ES-I3 (cell line): ENCODE measurements at regions not wholly inside any gene's neighbourhood (a gene's known extent, or its start where the extent isn't known, plus 50 kb on each side); places are given as distances from the start of the nearest gene placed in this dataset.

ENCODE experiments used
- H3K36me3 ChIP-seq: 2 replicates; pipeline ENCODE4 v1.6.1; 2013; ENCODE audit warnings: mild to moderate bottlenecking, low read length, control low read depth, moderate library complexity; ENCODE audit not compliant: insufficient read depth
- H3K4me1 ChIP-seq: 2 replicates; pipeline ENCODE4 v1.6.1; 2013; ENCODE audit warnings: mild to moderate bottlenecking, control low read depth, low read length; ENCODE audit not compliant: insufficient read depth
- H3K9ac ChIP-seq: 2 replicates; pipeline ENCODE4 v1.6.1; 2013; ENCODE audit warnings: low read depth, mild to moderate bottlenecking, low read length, moderate library complexity
- H3K9me3 ChIP-seq: 2 replicates; pipeline ENCODE4 v1.6.1; 2013; ENCODE audit warnings: mild to moderate bottlenecking, low read length, moderate library complexity; ENCODE audit not compliant: control insufficient read depth, insufficient read depth

- Histone ChIP-seq H3K36me3 (no peaks in the 10 kb centered on the region), H3K4me1 (peaks cover 3% of the 10 kb centered on the region; the same call in 1 of the 2 replicates), H3K9me3 (no peaks in the 10 kb centered on the region), H3K9ac (no peak overlapping the region)
Measured at GRCh38 chr7:16028103-16028502, 341.6 kb upstream of the MEOX2 start.

GRCh38 chr7:16027396-16027795, 340.9 kb upstream of the MEOX2 start:
- Histone ChIP-seq H3K9me3 (no peaks in the 10 kb centered on the region), H3K36me3 (no peaks in the 10 kb centered on the region), H3K9ac (no peak overlapping the region; the same call in 1 of the 2 replicates), H3K4me1 (peaks cover 3% of the 10 kb centered on the region; the same call in 1 of the 2 replicates)

GRCh38 chr7:16026253-16027020, 340.0 kb upstream of the MEOX2 start:
- no peaks in the 10 kb centered on the region for H3K9me3 ChIP-seq
- peaks cover 3% of the 10 kb centered on the region; the same call in 1 of the 2 replicates for H3K4me1 ChIP-seq
- no peaks in the 10 kb centered on the region for H3K36me3 ChIP-seq
- H3K9ac ChIP-seq, result no peak overlapping the region

- H3K36me3 ChIP-seq, result no peaks in the 10 kb centered on the region
- peaks cover 3% of the 10 kb centered on the region; the same call in 1 of the 2 replicates for H3K4me1 ChIP-seq
- no peaks in the 10 kb centered on the region for H3K9me3 ChIP-seq
- H3K9ac ChIP-seq, result no peak overlapping the region
Measured at GRCh38 chr7:16025696-16026095, 339.2 kb upstream of the MEOX2 start.

GRCh38 chr7:16023503-16023902, 337.0 kb upstream of the MEOX2 start:
- H3K36me3 ChIP-seq, result no peaks in the 10 kb centered on the region
- no peaks in the 10 kb centered on the region for H3K9me3 ChIP-seq
- no peak overlapping the region for H3K9ac ChIP-seq
- H3K4me1 ChIP-seq, result peaks cover 3% of the 10 kb centered on the region; the same call in 1 of the 2 replicates

GRCh38 chr7:16023046-16023445, 336.6 kb upstream of the MEOX2 start:
- Histone ChIP-seq H3K36me3 (no peaks in the 10 kb centered on the region), H3K4me1 (peaks cover 1% of the 10 kb centered on the region; the same call in 1 of the 2 replicates), H3K9ac (no peak overlapping the region), H3K9me3 (no peaks in the 10 kb centered on the region)

- Histone ChIP-seq H3K9ac (no peak overlapping the region), H3K36me3 (no peaks in the 10 kb centered on the region), H3K4me1 (no peaks in the 10 kb centered on the region), H3K9me3 (no peaks in the 10 kb centered on the region)
Measured at GRCh38 chr7:16021851-16022250, 335.4 kb upstream of the MEOX2 start.

GRCh38 chr7:16015981-16016380, 329.5 kb upstream of the MEOX2 start:
- Histone ChIP-seq H3K4me1 (no peaks in the 10 kb centered on the region), H3K9me3 (no peaks in the 10 kb centered on the region), H3K9ac (no peak overlapping the region), H3K36me3 (no peaks in the 10 kb centered on the region)

- Histone ChIP-seq H3K9ac (no peak overlapping the region), H3K9me3 (no peaks in the 10 kb centered on the region; the same call in 1 of the 2 replicates), H3K4me1 (no peaks in the 10 kb centered on the region), H3K36me3 (no peaks in the 10 kb centered on the region)
Measured at GRCh38 chr7:16014031-16014430, 327.5 kb upstream of the MEOX2 start.

GRCh38 chr7:16007911-16008310, 321.4 kb upstream of the MEOX2 start:
- Histone ChIP-seq H3K9me3 (no peaks in the 10 kb centered on the region; the same call in 1 of the 2 replicates), H3K4me1 (no peaks in the 10 kb centered on the region), H3K36me3 (no peaks in the 10 kb centered on the region), H3K9ac (no peak overlapping the region)

GRCh38 chr7:16004702-16005101, 318.2 kb upstream of the MEOX2 start:
- Histone ChIP-seq H3K9ac (no peak overlapping the region), H3K4me1 (no peaks in the 10 kb centered on the region), H3K9me3 (no peaks in the 10 kb centered on the region), H3K36me3 (no peaks in the 10 kb centered on the region)

- Histone ChIP-seq H3K9me3 (no peaks in the 10 kb centered on the region), H3K9ac (no peak overlapping the region), H3K4me1 (no peaks in the 10 kb centered on the region)
Measured at GRCh38 chr7:16001477-16001876, 315.0 kb upstream of the MEOX2 start.

GRCh38 chr7:15998617-15999016, 312.1 kb upstream of the MEOX2 start:
- no peaks in the 10 kb centered on the region for H3K9me3 ChIP-seq
- no peaks in the 10 kb centered on the region for H3K4me1 ChIP-seq

More at GRCh38 chr7:16001477-16001876, 315.0 kb upstream of the MEOX2 start:
- H3K36me3 ChIP-seq, result no peaks in the 10 kb centered on the region

GRCh38 chr7:15995027-15995426, 308.5 kb upstream of the MEOX2 start:
- H3K36me3 ChIP-seq, result no peaks in the 10 kb centered on the region
- H3K9me3 ChIP-seq, result no peaks in the 10 kb centered on the region
- H3K9ac ChIP-seq, result no peak overlapping the region
- H3K4me1 ChIP-seq, result no peaks in the 10 kb centered on the region

More at GRCh38 chr7:15998617-15999016, 312.1 kb upstream of the MEOX2 start:
- Histone ChIP-seq H3K9ac (no peak overlapping the region), H3K36me3 (no peaks in the 10 kb centered on the region)

GRCh38 chr7:15989194-15989593, 302.7 kb upstream of the MEOX2 start:
- Histone ChIP-seq H3K4me1 (peaks cover 13% of the 10 kb centered on the region; the same call in 1 of the 2 replicates), H3K9ac (no peak overlapping the region), H3K36me3 (no peaks in the 10 kb centered on the region), H3K9me3 (no peaks in the 10 kb centered on the region)
